Stimulated activated naive B cell treated with anti-CD40 and anti-IgM and Interleukin-4, amounts not matched to agents 10 μg/mL and 1 μg/mL and 100 μg/mL, for 72 hours (primary cell): ENCODE measurements at regions not wholly inside any gene's neighbourhood (a gene's known extent, or its start where the extent isn't known, plus 50 kb on each side); places are given as distances from the start of the nearest gene placed in this dataset.

Source experiments
- ATAC-seq, 2 donors: fragments of 150-1000 bp; cut with Tn5 transposase; replicated peaks; 2 replicates each; pipeline ENCODE4 v1.10.0; 2021; ENCODE audit warnings: moderate library complexity in 1 of 2
- DNase-seq: peaks from one replicate; pipeline ENCODE4 v3.0.0; 2021
- H3K27ac Mint-ChIP-seq: one replicate; pipeline ENCODE4 v1.8.0; 2022; ENCODE audit warnings: mild to moderate bottlenecking, mixed read lengths
- H3K27me3 Mint-ChIP-seq, 2 donors: one replicate each; pipeline ENCODE4 v1.8.0; 2022; ENCODE audit warnings: mixed read lengths in 2 of 2
- H3K36me3 Mint-ChIP-seq, 2 donors: one replicate each; pipeline ENCODE4 v1.8.0; 2022; ENCODE audit warnings: mixed read lengths in 2 of 2, mild to moderate bottlenecking in 1 of 2
- H3K4me1 Mint-ChIP-seq, 2 donors: one replicate each; pipeline ENCODE4 v1.8.0; 2022; ENCODE audit warnings: mixed read lengths in 2 of 2, mild to moderate bottlenecking in 1 of 2
- H3K4me3 Mint-ChIP-seq, 2 donors: one replicate each; pipeline ENCODE4 v1.8.0; 2022; ENCODE audit warnings: mild to moderate bottlenecking in 2 of 2, mixed read lengths in 2 of 2, moderate library complexity in 1 of 2
- H3K9me3 Mint-ChIP-seq, 2 donors: one replicate each; pipeline ENCODE4 v1.8.0; 2022; ENCODE audit warnings: mixed read lengths in 2 of 2, mild to moderate bottlenecking in 1 of 2

- H3K36me3 Mint-ChIP-seq: no peaks in the 10 kb centered on the region
- peaks cover 0 to 2% of the 10 kb centered on the region in 2 donors for H3K4me1 Mint-ChIP-seq
- DNase-seq: no peak
- H3K27me3 Mint-ChIP-seq: peaks cover 27 to 43% of the 10 kb centered on the region in 2 donors
- no peak for ATAC-seq
- no peaks in the 10 kb centered on the region for H3K9me3 Mint-ChIP-seq
- no peak overlapping the region for H3K27ac Mint-ChIP-seq
- no peak overlapping the region for H3K4me3 Mint-ChIP-seq
Observed at GRCh38 chr9:95777136-95777535, 98.4 kb upstream of the ERCC6L2 start.

GRCh38 chr9:95776176-95776575 lies 99.3 kb upstream of the ERCC6L2 start:
- peaks cover 0 to 2% of the 10 kb centered on the region in 2 donors for H3K4me1 Mint-ChIP-seq
- H3K4me3 Mint-ChIP-seq: no peak overlapping the region
- ATAC-seq (no peak), DNase-seq (no peak)
- H3K9me3 Mint-ChIP-seq: no peaks in the 10 kb centered on the region
- no peak overlapping the region for H3K27ac Mint-ChIP-seq
- H3K27me3 Mint-ChIP-seq: peaks cover 34 to 52% of the 10 kb centered on the region in 2 donors
- H3K36me3 Mint-ChIP-seq: no peaks in the 10 kb centered on the region

GRCh38 chr9:95775191-95775590 lies 100.3 kb upstream of the ERCC6L2 start:
- H3K4me1 Mint-ChIP-seq: peaks cover 0 to 2% of the 10 kb centered on the region in 2 donors
- H3K27ac Mint-ChIP-seq: no peak overlapping the region
- DNase-seq (no peak), ATAC-seq (no peak)
- H3K4me3 Mint-ChIP-seq: no peak overlapping the region
- H3K27me3 Mint-ChIP-seq: peaks cover 44 to 62% of the 10 kb centered on the region in 2 donors
- H3K36me3 Mint-ChIP-seq: no peaks in the 10 kb centered on the region
- no peaks in the 10 kb centered on the region for H3K9me3 Mint-ChIP-seq

GRCh38 chr9:95773053-95773418 lies 102.5 kb upstream of the ERCC6L2 start:
- H3K27ac Mint-ChIP-seq: no peak overlapping the region
- H3K4me1 Mint-ChIP-seq: peaks cover 0 to 2% of the 10 kb centered on the region in 2 donors
- H3K27me3 Mint-ChIP-seq: peaks cover 50 to 65% of the 10 kb centered on the region in 2 donors
- no peak for ATAC-seq
- no peaks in the 10 kb centered on the region for H3K9me3 Mint-ChIP-seq
- no peaks in the 10 kb centered on the region for H3K36me3 Mint-ChIP-seq
- no peak for DNase-seq
- H3K4me3 Mint-ChIP-seq: no peak overlapping the region

GRCh38 chr9:95772320-95773052 lies 103.0 kb upstream of the ERCC6L2 start:
- Mint-ChIP-seq H3K27ac (no peak overlapping the region), H3K9me3 (no peaks in the 10 kb centered on the region), H3K4me1 (peaks cover 0 to 2% of the 10 kb centered on the region in 2 donors), H3K4me3 (no peak overlapping the region), H3K36me3 (no peaks in the 10 kb centered on the region), H3K27me3 (peaks cover 54 to 65% of the 10 kb centered on the region in 2 donors)
- DNase-seq: no peak
- no peak for ATAC-seq

GRCh38 chr9:95771556-95772246 lies 103.8 kb upstream of the ERCC6L2 start:
- H3K4me3 Mint-ChIP-seq: no peak overlapping the region
- H3K4me1 Mint-ChIP-seq: peaks cover 0 to 2% of the 10 kb centered on the region in 2 donors
- H3K27me3 Mint-ChIP-seq: peaks cover 55 to 65% of the 10 kb centered on the region in 2 donors

GRCh38 chr9:95770653-95771131 lies 104.8 kb upstream of the ERCC6L2 start:
- Mint-ChIP-seq H3K4me1 (peaks cover 0 to 2% of the 10 kb centered on the region in 2 donors), H3K27me3 (peaks cover 57 to 59% of the 10 kb centered on the region in 2 donors), H3K36me3 (no peaks in the 10 kb centered on the region), H3K9me3 (no peaks in the 10 kb centered on the region), H3K27ac (no peak overlapping the region), H3K4me3 (no peak overlapping the region)
- ATAC-seq (no peak), DNase-seq (no peak)

More at GRCh38 chr9:95771556-95772246, 103.8 kb upstream of the ERCC6L2 start:
- no peaks in the 10 kb centered on the region for H3K36me3 Mint-ChIP-seq
- DNase-seq (no peak), ATAC-seq (no peak)
- H3K27ac Mint-ChIP-seq: no peak overlapping the region
- H3K9me3 Mint-ChIP-seq: no peaks in the 10 kb centered on the region

- DNase-seq (no peak), ATAC-seq (no peak)
- Mint-ChIP-seq H3K27me3 (peaks cover 50 to 52% of the 10 kb centered on the region in 2 donors), H3K9me3 (no peaks in the 10 kb centered on the region), H3K4me1 (peaks cover 0 to 2% of the 10 kb centered on the region in 2 donors), H3K36me3 (no peaks in the 10 kb centered on the region), H3K27ac (no peak overlapping the region), H3K4me3 (no peak overlapping the region)
Observed at GRCh38 chr9:95769909-95770433, 105.5 kb upstream of the ERCC6L2 start.

GRCh38 chr9:95769473-95769872 lies 106.0 kb upstream of the ERCC6L2 start:
- Mint-ChIP-seq H3K9me3 (no peaks in the 10 kb centered on the region), H3K36me3 (no peaks in the 10 kb centered on the region), H3K4me3 (no peak overlapping the region), H3K27ac (no peak overlapping the region), H3K4me1 (no peaks in the 10 kb centered on the region), H3K27me3 (peaks cover 45 to 49% of the 10 kb centered on the region in 2 donors)
- ATAC-seq (no peak), DNase-seq (no peak)

- no peak overlapping the region for H3K4me3 Mint-ChIP-seq
- H3K27me3 Mint-ChIP-seq: peaks cover 32 to 38% of the 10 kb centered on the region in 2 donors
- no peak overlapping the region for H3K27ac Mint-ChIP-seq
- DNase-seq (no peak), ATAC-seq (no peak)
- H3K36me3 Mint-ChIP-seq: no peaks in the 10 kb centered on the region
- H3K9me3 Mint-ChIP-seq: peaks cover 0 to 2% of the 10 kb centered on the region in 2 donors
- peaks cover 4 to 6% of the 10 kb centered on the region in 2 donors for H3K4me1 Mint-ChIP-seq
Observed at GRCh38 chr9:95766906-95767305, 108.6 kb upstream of the ERCC6L2 start.

GRCh38 chr9:95764533-95765319 lies 110.8 kb upstream of the ERCC6L2 start:
- DNase-seq: no peak
- H3K9me3 Mint-ChIP-seq: peaks cover 0 to 2% of the 10 kb centered on the region in 2 donors
- H3K27ac Mint-ChIP-seq: no peak overlapping the region
- ATAC-seq: no peak
- H3K4me1 Mint-ChIP-seq: peaks cover 4 to 6% of the 10 kb centered on the region in 2 donors
- H3K36me3 Mint-ChIP-seq: no peaks in the 10 kb centered on the region
- peaks cover 15 to 23% of the 10 kb centered on the region in 2 donors for H3K27me3 Mint-ChIP-seq
- no peak overlapping the region for H3K4me3 Mint-ChIP-seq

- peaks cover 0 to 2% of the 10 kb centered on the region in 2 donors for H3K9me3 Mint-ChIP-seq
- no peak for ATAC-seq
- H3K27ac Mint-ChIP-seq: no peak overlapping the region
- peaks cover 13 to 20% of the 10 kb centered on the region in 2 donors for H3K27me3 Mint-ChIP-seq
- no peak for DNase-seq
- no peaks in the 10 kb centered on the region for H3K36me3 Mint-ChIP-seq
- peaks cover 4 to 6% of the 10 kb centered on the region in 2 donors for H3K4me1 Mint-ChIP-seq
- no peak overlapping the region for H3K4me3 Mint-ChIP-seq
Observed at GRCh38 chr9:95763983-95764382, 111.5 kb upstream of the ERCC6L2 start.

GRCh38 chr9:95763006-95763405 lies 112.5 kb upstream of the ERCC6L2 start:
- Mint-ChIP-seq H3K4me1 (peaks cover 4 to 6% of the 10 kb centered on the region in 2 donors), H3K27me3 (peaks cover 13 to 20% of the 10 kb centered on the region in 2 donors), H3K36me3 (no peaks in the 10 kb centered on the region), H3K27ac (peak overlapping the region; percentile 59), H3K9me3 (peaks cover 0 to 2% of the 10 kb centered on the region in 2 donors), H3K4me3 (no peak overlapping the region)
- ATAC-seq (no peak), DNase-seq (no peak)

- DNase-seq (peak; percentile 15), ATAC-seq (peak; percentile 86 to 87)
- Mint-ChIP-seq H3K27me3 (peaks cover 13 to 16% of the 10 kb centered on the region in 2 donors), H3K4me1 (peaks cover 4 to 6% of the 10 kb centered on the region in 2 donors), H3K36me3 (no peaks in the 10 kb centered on the region), H3K4me3 (no peak overlapping the region), H3K9me3 (peaks cover 0 to 2% of the 10 kb centered on the region in 2 donors), H3K27ac (peak overlapping the region; percentile 59)
Observed at GRCh38 chr9:95762322-95762721, 113.2 kb upstream of the ERCC6L2 start.
